ENCODE measurements at regions not wholly inside any gene's neighbourhood (a gene's known extent, or its start where the extent isn't known, plus 50 kb on each side); places are given as distances from the start of the nearest gene placed in this dataset.

GRCh38 chr5:5705010-5705409, 282.5 kb downstream of the ICE1 start:
- no peak for TF ChIP-seq CTCF (IDR thresholded peaks at IDR 0.05)
- TF ChIP-seq POLR2A (IDR thresholded peaks at IDR 0.05): no peak

Data from transverse colon (tissue), 3 donors.